Ishikawa (cell line): ENCODE measurements at regions not wholly inside any gene's neighbourhood (a gene's known extent, or its start where the extent isn't known, plus 50 kb on each side); places are given as distances from the start of the nearest gene placed in this dataset.

Experiments
- CEBPB ChIP-seq: IDR thresholded peaks from 2 replicates; pipeline ENCODE4 v1.6.1; 2012
- CREB1 ChIP-seq: IDR thresholded peaks from 2 replicates; pipeline ENCODE4 v1.6.1; 2012; ENCODE audit warnings: low read depth
- EP300 ChIP-seq: IDR thresholded peaks from 2 replicates; pipeline ENCODE4 v1.6.1; 2012; ENCODE audit warnings: borderline replicate concordance
- FOXM1 ChIP-seq: IDR thresholded peaks from 2 replicates; pipeline ENCODE4 v1.6.1; 2012; ENCODE audit warnings: low read depth, borderline replicate concordance
- RAD21 ChIP-seq: IDR thresholded peaks from 2 replicates; pipeline ENCODE4 v1.6.1; 2012; ENCODE audit warnings: low read depth
- TAF1 ChIP-seq: IDR thresholded peaks from 2 replicates; pipeline ENCODE4 v1.6.1; 2012; ENCODE audit warnings: low read depth, mild to moderate bottlenecking
- TEAD4 ChIP-seq: IDR thresholded peaks from 2 replicates; pipeline ENCODE4 v1.6.1; 2012
- YY1 ChIP-seq: IDR thresholded peaks from 2 replicates; pipeline ENCODE4 v1.6.1; 2012; ENCODE audit warnings: low read depth
- TF ChIP-seq, protein P1 (sequence below): IDR thresholded peaks from 2 replicates; pipeline ENCODE4 v1.6.1; 2012
- TF ChIP-seq, protein P2 (sequence below): IDR thresholded peaks from 2 replicates; pipeline ENCODE4 v1.6.1; 2012; ENCODE audit warnings: low read depth, mild to moderate bottlenecking
- TF ChIP-seq, protein P3 (sequence below): IDR thresholded peaks from 2 replicates; pipeline ENCODE4 v1.6.1; 2012

DNA sequence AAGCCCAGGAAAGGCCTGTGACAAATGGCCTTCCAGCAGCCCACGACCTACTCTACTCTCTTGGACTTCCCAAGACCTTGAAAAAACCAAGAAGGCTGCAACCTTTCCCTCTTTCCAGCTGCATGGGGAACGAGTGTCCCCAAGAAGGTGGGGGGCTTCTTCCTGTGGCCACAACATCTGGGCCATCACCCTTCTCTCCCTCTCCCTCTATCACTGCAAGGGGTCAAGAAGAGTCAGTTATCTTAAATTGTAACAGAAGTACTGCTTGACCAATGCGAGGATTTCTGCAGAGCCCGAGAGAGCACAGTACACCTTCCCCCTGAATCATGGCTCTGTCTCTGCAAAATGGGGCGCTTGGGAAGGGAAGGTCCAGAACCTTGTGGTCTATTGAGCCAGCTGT lies 63.7 kb upstream of the ACAN start:
- TF ChIP-seq CEBPB (no peak), CREB1 (no peak), TAF1 (no peak), RAD21 (no peak), FOXM1 (no peak), EP300 (no peak), TEAD4 (no peak), YY1 (no peak)
- TF ChIP-seq, protein P1, sequence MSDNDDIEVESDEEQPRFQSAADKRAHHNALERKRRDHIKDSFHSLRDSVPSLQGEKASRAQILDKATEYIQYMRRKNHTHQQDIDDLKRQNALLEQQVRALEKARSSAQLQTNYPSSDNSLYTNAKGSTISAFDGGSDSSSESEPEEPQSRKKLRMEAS: no peak
- TF ChIP-seq, protein P2, sequence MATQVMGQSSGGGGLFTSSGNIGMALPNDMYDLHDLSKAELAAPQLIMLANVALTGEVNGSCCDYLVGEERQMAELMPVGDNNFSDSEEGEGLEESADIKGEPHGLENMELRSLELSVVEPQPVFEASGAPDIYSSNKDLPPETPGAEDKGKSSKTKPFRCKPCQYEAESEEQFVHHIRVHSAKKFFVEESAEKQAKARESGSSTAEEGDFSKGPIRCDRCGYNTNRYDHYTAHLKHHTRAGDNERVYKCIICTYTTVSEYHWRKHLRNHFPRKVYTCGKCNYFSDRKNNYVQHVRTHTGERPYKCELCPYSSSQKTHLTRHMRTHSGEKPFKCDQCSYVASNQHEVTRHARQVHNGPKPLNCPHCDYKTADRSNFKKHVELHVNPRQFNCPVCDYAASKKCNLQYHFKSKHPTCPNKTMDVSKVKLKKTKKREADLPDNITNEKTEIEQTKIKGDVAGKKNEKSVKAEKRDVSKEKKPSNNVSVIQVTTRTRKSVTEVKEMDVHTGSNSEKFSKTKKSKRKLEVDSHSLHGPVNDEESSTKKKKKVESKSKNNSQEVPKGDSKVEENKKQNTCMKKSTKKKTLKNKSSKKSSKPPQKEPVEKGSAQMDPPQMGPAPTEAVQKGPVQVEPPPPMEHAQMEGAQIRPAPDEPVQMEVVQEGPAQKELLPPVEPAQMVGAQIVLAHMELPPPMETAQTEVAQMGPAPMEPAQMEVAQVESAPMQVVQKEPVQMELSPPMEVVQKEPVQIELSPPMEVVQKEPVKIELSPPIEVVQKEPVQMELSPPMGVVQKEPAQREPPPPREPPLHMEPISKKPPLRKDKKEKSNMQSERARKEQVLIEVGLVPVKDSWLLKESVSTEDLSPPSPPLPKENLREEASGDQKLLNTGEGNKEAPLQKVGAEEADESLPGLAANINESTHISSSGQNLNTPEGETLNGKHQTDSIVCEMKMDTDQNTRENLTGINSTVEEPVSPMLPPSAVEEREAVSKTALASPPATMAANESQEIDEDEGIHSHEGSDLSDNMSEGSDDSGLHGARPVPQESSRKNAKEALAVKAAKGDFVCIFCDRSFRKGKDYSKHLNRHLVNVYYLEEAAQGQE: no peak
- TF ChIP-seq, protein P3, sequence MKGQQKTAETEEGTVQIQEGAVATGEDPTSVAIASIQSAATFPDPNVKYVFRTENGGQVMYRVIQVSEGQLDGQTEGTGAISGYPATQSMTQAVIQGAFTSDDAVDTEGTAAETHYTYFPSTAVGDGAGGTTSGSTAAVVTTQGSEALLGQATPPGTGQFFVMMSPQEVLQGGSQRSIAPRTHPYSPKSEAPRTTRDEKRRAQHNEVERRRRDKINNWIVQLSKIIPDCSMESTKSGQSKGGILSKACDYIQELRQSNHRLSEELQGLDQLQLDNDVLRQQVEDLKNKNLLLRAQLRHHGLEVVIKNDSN: no peak
